PFSK-1 (cell line): ENCODE measurements at regions not wholly inside any gene's neighbourhood (a gene's known extent, or its start where the extent isn't known, plus 50 kb on each side); places are given as distances from the start of the nearest gene placed in this dataset.

Source experiments
- POLR2AphosphoS5 ChIP-seq: IDR thresholded peaks from 2 replicates; pipeline ENCODE4 v1.6.1; 2012; ENCODE audit warnings: low read depth, mild to moderate bottlenecking, control low read depth, low read length, moderate library complexity
- TF ChIP-seq, protein P1 (sequence below), 2 experiments: IDR thresholded peaks; 2 replicates each; pipeline versions ENCODE4 v1.6.1 to v1.8.0; 2011 to 2012; ENCODE audit warnings: low read depth in 2 of 2, low read length in 2 of 2, control low read depth in 1 of 2, inconsistent platforms in 1 of 2, mild to moderate bottlenecking in 1 of 2, moderate library complexity in 1 of 2; ENCODE audit not compliant: insufficient read depth in 1 of 2

DNA sequence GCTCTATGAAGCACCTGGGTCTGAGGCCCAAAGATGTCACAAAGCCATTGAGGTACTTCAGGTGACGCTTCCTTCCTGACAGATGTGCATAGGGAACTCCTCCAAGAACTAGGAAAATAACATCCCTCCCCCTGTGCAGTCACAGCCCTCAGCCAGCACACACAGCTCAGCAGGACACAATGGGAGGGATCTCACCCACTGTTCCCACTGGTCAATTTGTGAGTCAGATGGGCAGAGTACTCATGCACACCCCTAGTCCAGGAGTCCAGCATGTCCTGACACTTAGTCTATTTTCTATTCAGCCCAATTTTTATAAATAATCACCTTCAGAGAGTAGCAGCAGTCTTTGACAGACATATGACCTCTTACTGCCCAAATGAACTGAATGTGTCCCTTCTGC is 60.7 kb upstream of the PFKP start:
- TF ChIP-seq, protein P1, sequence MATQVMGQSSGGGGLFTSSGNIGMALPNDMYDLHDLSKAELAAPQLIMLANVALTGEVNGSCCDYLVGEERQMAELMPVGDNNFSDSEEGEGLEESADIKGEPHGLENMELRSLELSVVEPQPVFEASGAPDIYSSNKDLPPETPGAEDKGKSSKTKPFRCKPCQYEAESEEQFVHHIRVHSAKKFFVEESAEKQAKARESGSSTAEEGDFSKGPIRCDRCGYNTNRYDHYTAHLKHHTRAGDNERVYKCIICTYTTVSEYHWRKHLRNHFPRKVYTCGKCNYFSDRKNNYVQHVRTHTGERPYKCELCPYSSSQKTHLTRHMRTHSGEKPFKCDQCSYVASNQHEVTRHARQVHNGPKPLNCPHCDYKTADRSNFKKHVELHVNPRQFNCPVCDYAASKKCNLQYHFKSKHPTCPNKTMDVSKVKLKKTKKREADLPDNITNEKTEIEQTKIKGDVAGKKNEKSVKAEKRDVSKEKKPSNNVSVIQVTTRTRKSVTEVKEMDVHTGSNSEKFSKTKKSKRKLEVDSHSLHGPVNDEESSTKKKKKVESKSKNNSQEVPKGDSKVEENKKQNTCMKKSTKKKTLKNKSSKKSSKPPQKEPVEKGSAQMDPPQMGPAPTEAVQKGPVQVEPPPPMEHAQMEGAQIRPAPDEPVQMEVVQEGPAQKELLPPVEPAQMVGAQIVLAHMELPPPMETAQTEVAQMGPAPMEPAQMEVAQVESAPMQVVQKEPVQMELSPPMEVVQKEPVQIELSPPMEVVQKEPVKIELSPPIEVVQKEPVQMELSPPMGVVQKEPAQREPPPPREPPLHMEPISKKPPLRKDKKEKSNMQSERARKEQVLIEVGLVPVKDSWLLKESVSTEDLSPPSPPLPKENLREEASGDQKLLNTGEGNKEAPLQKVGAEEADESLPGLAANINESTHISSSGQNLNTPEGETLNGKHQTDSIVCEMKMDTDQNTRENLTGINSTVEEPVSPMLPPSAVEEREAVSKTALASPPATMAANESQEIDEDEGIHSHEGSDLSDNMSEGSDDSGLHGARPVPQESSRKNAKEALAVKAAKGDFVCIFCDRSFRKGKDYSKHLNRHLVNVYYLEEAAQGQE (IDR thresholded peaks at IDR 0.05; ENCODE audit: insufficient read depth in 1 of 2, low read depth in 2 of 2, low read length in 2 of 2) = no peak
- no peak for TF ChIP-seq POLR2AphosphoS5
